Testis (tissue), 2 donors: ENCODE measurements at regions not wholly inside any gene's neighbourhood (a gene's known extent, or its start where the extent isn't known, plus 50 kb on each side); places are given as distances from the start of the nearest gene placed in this dataset.

Experiments
- DNase-seq: peaks from one replicate; pipeline ENCODE4 v3.0.0-alpha.2; 2019
- H3K27ac ChIP-seq, 2 donors: fragments of 200-600 bp; sonication (generic); one replicate each; pipeline ENCODE4 v1.5.1; 2019
- H3K27me3 ChIP-seq: fragments of 200-600 bp; sonication (generic); one replicate; pipeline ENCODE4 v1.5.1; 2019
- H3K36me3 ChIP-seq: fragments of 200-600 bp; sonication (generic); one replicate; pipeline ENCODE4 v1.5.1; 2017; ENCODE audit warnings: low read depth; ENCODE audit errors: missing control alignments
- H3K4me1 ChIP-seq: fragments of 200-600 bp; sonication (generic); one replicate; pipeline ENCODE4 v1.5.1; 2019
- H3K4me3 ChIP-seq, 2 donors: fragments of 200-600 bp; sonication (generic); one replicate each; pipeline ENCODE4 v1.5.1; 2017 to 2019
- H3K9me3 ChIP-seq: fragments of 200-600 bp; sonication (generic); one replicate; pipeline ENCODE4 v1.5.1; 2017
- CTCF ChIP-seq, 3 experiments: fragments of 450-650 bp in 2 of 3; fragments of 200-600 bp in 1 of 3; sonication (generic) in 1 of 3; IDR thresholded peaks; one replicate each; pipeline ENCODE4 v1.5.1; 2016 to 2019; ENCODE audit warnings: antibody characterized with exemption in 3 of 3, mild to moderate bottlenecking in 2 of 3, moderate library complexity in 1 of 3
- POLR2A ChIP-seq: fragments of 450-650 bp; IDR thresholded peaks from one replicate; pipeline ENCODE4 v1.6.1; 2017; ENCODE audit warnings: antibody characterized with exemption, mild to moderate bottlenecking, moderate library complexity
- WGBS, 2 donors: methylation state at CpG; one replicate each; pipeline ENCODE4 v1.1.5; 2018; 5-methylcytosine and 5-hydroxymethylcytosine counted together
- intact Hi-C: fragments of 100-400 bp; cut with DNase I; formaldehyde crosslinking; loops from one replicate; pipeline ENCODE4 v1.15.1; 2023; ENCODE audit warnings: low total_unique reads

GRCh38 chr21:16034446-16035190 is 304.8 kb downstream of the USP25 start:
- Histone ChIP-seq H3K27ac (no peak overlapping the region), H3K9me3 (no peaks in the 10 kb centered on the region), H3K27me3 (no peaks in the 10 kb centered on the region), H3K36me3 (no peaks in the 10 kb centered on the region), H3K4me1 (no peaks in the 10 kb centered on the region), H3K4me3 (no peak overlapping the region)
- DNase-seq: no peak
- intact Hi-C loops: no loop called here
- TF ChIP-seq POLR2A: no peak
- TF ChIP-seq CTCF (IDR thresholded peaks at IDR 0.05): no peak
- 0% methylated on average over 1 of the region's 1 CpG for WGBS, 2 donors

DNA sequence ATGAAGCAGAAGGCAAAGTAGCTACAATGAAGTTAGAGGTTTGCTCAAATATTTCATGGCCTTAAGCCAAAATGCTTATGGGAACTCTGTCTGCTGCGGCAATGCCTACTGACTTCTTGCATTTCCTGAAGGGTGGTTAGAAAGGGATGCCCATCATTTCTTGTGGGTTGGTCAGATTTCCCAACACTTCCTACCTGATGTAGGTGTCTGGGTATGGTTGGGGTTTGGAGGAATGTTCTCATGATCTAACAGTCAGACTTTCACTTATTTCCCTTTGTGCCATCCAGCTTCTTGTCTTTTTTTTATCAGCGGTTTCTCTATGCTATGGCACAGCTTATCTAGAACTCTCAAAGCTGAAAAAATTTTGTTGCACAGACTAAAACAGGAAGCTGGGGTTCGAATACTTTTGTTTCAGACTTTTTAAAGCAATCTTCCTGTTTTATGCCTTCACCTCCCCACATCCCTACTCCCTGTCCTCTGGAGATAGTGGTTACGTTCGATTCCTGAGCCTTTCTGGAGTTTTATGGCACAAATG is 307.7 kb downstream of the USP25 start:
- no peak for DNase-seq
- Histone ChIP-seq H3K9me3 (no peaks in the 10 kb centered on the region), H3K27ac (no peak overlapping the region), H3K4me1 (no peaks in the 10 kb centered on the region), H3K36me3 (no peaks in the 10 kb centered on the region), H3K4me3 (no peak overlapping the region), H3K27me3 (no peaks in the 10 kb centered on the region)
- intact Hi-C loops: no loop called here
- no peak for TF ChIP-seq POLR2A
- TF ChIP-seq CTCF (IDR thresholded peaks at IDR 0.05): no peak
- 68 to 69% methylated on average over 5 of the region's 5 CpGs for WGBS, 2 donors

- 97 to 100% methylated on average over 3 of the region's 3 CpGs for WGBS, 2 donors
- Histone ChIP-seq H3K4me3 (no peak overlapping the region), H3K36me3 (no peaks in the 10 kb centered on the region), H3K27ac (no peak overlapping the region), H3K4me1 (no peaks in the 10 kb centered on the region), H3K9me3 (no peaks in the 10 kb centered on the region), H3K27me3 (no peaks in the 10 kb centered on the region)
- no peak for DNase-seq
- intact Hi-C loops: no loop called here
- no peak for TF ChIP-seq CTCF (IDR thresholded peaks at IDR 0.05)
These were observed 310.8 kb downstream of the USP25 start for GRCh38 chr21:16040601-16041000.

DNA sequence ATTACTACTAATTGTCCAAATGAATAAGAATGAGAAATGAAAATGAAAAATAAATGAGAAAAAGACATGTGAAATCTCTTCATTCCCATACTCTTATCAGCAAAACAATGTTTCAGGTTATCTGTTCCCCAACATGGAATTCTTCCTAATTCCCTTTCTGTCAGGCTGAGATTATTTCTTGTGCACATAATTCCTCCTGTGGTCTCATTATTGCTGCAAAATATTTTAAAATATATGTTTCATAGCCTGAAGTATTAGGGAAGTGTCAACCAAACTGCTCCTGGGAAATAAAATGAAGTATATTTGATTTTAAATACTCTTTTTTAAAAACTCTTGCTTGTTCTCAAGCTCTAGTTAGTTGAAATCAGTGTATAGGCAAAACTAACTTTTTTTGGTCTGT is 314.9 kb downstream of the USP25 start:
- TF ChIP-seq POLR2A (no peak), CTCF (IDR thresholded peaks at IDR 0.05) (no peak)
- Histone ChIP-seq H3K4me3 (no peak overlapping the region), H3K4me1 (no peaks in the 10 kb centered on the region), H3K9me3 (no peaks in the 10 kb centered on the region), H3K27me3 (no peaks in the 10 kb centered on the region), H3K27ac (no peak overlapping the region), H3K36me3 (no peaks in the 10 kb centered on the region)
- no peak for DNase-seq
- intact Hi-C loops: no loop called here
